MG63 (cell line): ENCODE measurements at regions not wholly inside any gene's neighbourhood (a gene's known extent, or its start where the extent isn't known, plus 50 kb on each side); places are given as distances from the start of the nearest gene placed in this dataset.

Source experiments
- DNase-seq: peaks from one replicate; pipeline ENCODE4 v3.0.0-alpha.2; 2020
- H3K27me3 ChIP-seq: fragments of 250-450 bp; sonication (Bioruptor Pico); 2 replicates; pipeline ENCODE4 v1.5.1; 2020; ENCODE audit warnings: mild to moderate bottlenecking, moderate library complexity
- H3K36me3 ChIP-seq: fragments of 250-450 bp; sonication (Bioruptor Pico); 2 replicates; pipeline ENCODE4 v1.5.1; 2020; ENCODE audit warnings: mild to moderate bottlenecking, moderate library complexity
- H3K4me3 ChIP-seq: fragments of 250-450 bp; sonication (Bioruptor Pico); 2 replicates; pipeline ENCODE4 v1.5.1; 2020; ENCODE audit warnings: mild to moderate bottlenecking, moderate library complexity
- H3K9me3 ChIP-seq: fragments of 250-450 bp; sonication (Bioruptor Pico); 2 replicates; pipeline ENCODE4 v1.5.1; 2020; ENCODE audit warnings: mild to moderate bottlenecking, moderate library complexity

- H3K27me3 ChIP-seq: no peaks in the 10 kb centered on the region
Measured at GRCh38 chr11:79830446-79830845, 389.6 kb upstream of the TENM4 start.

GRCh38 chr11:79829891-79830290, 389.1 kb upstream of the TENM4 start:
- Histone ChIP-seq H3K36me3 (no peaks in the 10 kb centered on the region), H3K4me3 (no peak overlapping the region), H3K27me3 (no peaks in the 10 kb centered on the region), H3K9me3 (no peaks in the 10 kb centered on the region)
- no peak for DNase-seq

More at GRCh38 chr11:79830446-79830845, 389.6 kb upstream of the TENM4 start:
- H3K4me3 ChIP-seq: no peak overlapping the region
- no peaks in the 10 kb centered on the region for H3K36me3 ChIP-seq
- no peak for DNase-seq
- no peaks in the 10 kb centered on the region for H3K9me3 ChIP-seq

GRCh38 chr11:79822766-79823165, 381.9 kb upstream of the TENM4 start:
- H3K9me3 ChIP-seq: no peaks in the 10 kb centered on the region
- DNase-seq: no peak
- no peak overlapping the region for H3K4me3 ChIP-seq

GRCh38 chr11:79813551-79813950, 372.7 kb upstream of the TENM4 start:
- Histone ChIP-seq H3K36me3 (no peaks in the 10 kb centered on the region), H3K4me3 (no peak overlapping the region), H3K27me3 (no peaks in the 10 kb centered on the region), H3K9me3 (no peaks in the 10 kb centered on the region)
- DNase-seq: no peak

More at GRCh38 chr11:79822766-79823165, 381.9 kb upstream of the TENM4 start:
- Histone ChIP-seq H3K27me3 (no peaks in the 10 kb centered on the region), H3K36me3 (no peaks in the 10 kb centered on the region)

- H3K27me3 ChIP-seq: no peaks in the 10 kb centered on the region
- no peaks in the 10 kb centered on the region for H3K9me3 ChIP-seq
- no peaks in the 10 kb centered on the region for H3K36me3 ChIP-seq
- DNase-seq: no peak
- no peak overlapping the region for H3K4me3 ChIP-seq
Measured at GRCh38 chr11:79809487-79809886, 368.7 kb upstream of the TENM4 start.

- Histone ChIP-seq H3K4me3 (no peak overlapping the region), H3K9me3 (no peaks in the 10 kb centered on the region), H3K27me3 (no peaks in the 10 kb centered on the region), H3K36me3 (no peaks in the 10 kb centered on the region)
- no peak for DNase-seq
Measured at GRCh38 chr11:79807506-79807905, 366.7 kb upstream of the TENM4 start.

GRCh38 chr11:79796704-79797103, 355.9 kb upstream of the TENM4 start:
- H3K9me3 ChIP-seq: no peaks in the 10 kb centered on the region
- no peak overlapping the region for H3K4me3 ChIP-seq
- H3K36me3 ChIP-seq: no peaks in the 10 kb centered on the region
- DNase-seq: no peak
- no peaks in the 10 kb centered on the region for H3K27me3 ChIP-seq

GRCh38 chr11:79794484-79795393, 353.9 kb upstream of the TENM4 start:
- Histone ChIP-seq H3K9me3 (no peaks in the 10 kb centered on the region), H3K36me3 (no peaks in the 10 kb centered on the region), H3K4me3 (no peak overlapping the region), H3K27me3 (no peaks in the 10 kb centered on the region)
- no peak for DNase-seq

- Histone ChIP-seq H3K4me3 (no peak overlapping the region), H3K27me3 (no peaks in the 10 kb centered on the region), H3K9me3 (no peaks in the 10 kb centered on the region), H3K36me3 (no peaks in the 10 kb centered on the region)
- DNase-seq: no peak
Measured at GRCh38 chr11:79794057-79794456, 353.2 kb upstream of the TENM4 start.

GRCh38 chr11:79786961-79787360, 346.1 kb upstream of the TENM4 start:
- DNase-seq: no peak
- Histone ChIP-seq H3K36me3 (no peaks in the 10 kb centered on the region), H3K9me3 (no peaks in the 10 kb centered on the region), H3K4me3 (no peak overlapping the region), H3K27me3 (no peaks in the 10 kb centered on the region)

- Histone ChIP-seq H3K36me3 (no peaks in the 10 kb centered on the region), H3K9me3 (no peaks in the 10 kb centered on the region), H3K27me3 (no peaks in the 10 kb centered on the region), H3K4me3 (no peak overlapping the region)
- DNase-seq: no peak
Measured at GRCh38 chr11:79783833-79784232, 343.0 kb upstream of the TENM4 start.

GRCh38 chr11:79768343-79768742, 327.5 kb upstream of the TENM4 start:
- no peaks in the 10 kb centered on the region for H3K27me3 ChIP-seq
- no peak for DNase-seq
- H3K4me3 ChIP-seq: no peak overlapping the region
- no peaks in the 10 kb centered on the region for H3K36me3 ChIP-seq
- H3K9me3 ChIP-seq: no peaks in the 10 kb centered on the region

GRCh38 chr11:79762279-79762921, 321.6 kb upstream of the TENM4 start:
- no peaks in the 10 kb centered on the region for H3K9me3 ChIP-seq
- H3K27me3 ChIP-seq: no peaks in the 10 kb centered on the region
- DNase-seq: no peak
- no peak overlapping the region for H3K4me3 ChIP-seq
- no peaks in the 10 kb centered on the region for H3K36me3 ChIP-seq

- Histone ChIP-seq H3K27me3 (no peaks in the 10 kb centered on the region), H3K36me3 (no peaks in the 10 kb centered on the region), H3K9me3 (no peaks in the 10 kb centered on the region), H3K4me3 (no peak overlapping the region)
- no peak for DNase-seq
Measured at GRCh38 chr11:79758325-79758724, 317.5 kb upstream of the TENM4 start.

- no peaks in the 10 kb centered on the region for H3K9me3 ChIP-seq
- no peak for DNase-seq
- H3K4me3 ChIP-seq: no peak overlapping the region
- no peaks in the 10 kb centered on the region for H3K27me3 ChIP-seq
- H3K36me3 ChIP-seq: no peaks in the 10 kb centered on the region
Measured at GRCh38 chr11:79747406-79747805, 306.6 kb upstream of the TENM4 start.

- DNase-seq: no peak
- Histone ChIP-seq H3K36me3 (no peaks in the 10 kb centered on the region), H3K9me3 (no peaks in the 10 kb centered on the region), H3K4me3 (no peak overlapping the region), H3K27me3 (no peaks in the 10 kb centered on the region)
Measured at GRCh38 chr11:79744941-79745340, 304.1 kb upstream of the TENM4 start.

GRCh38 chr11:79742176-79742575, 301.3 kb upstream of the TENM4 start:
- no peaks in the 10 kb centered on the region for H3K36me3 ChIP-seq
- H3K9me3 ChIP-seq: no peaks in the 10 kb centered on the region
- no peak for DNase-seq
- no peak overlapping the region for H3K4me3 ChIP-seq
- no peaks in the 10 kb centered on the region for H3K27me3 ChIP-seq

- H3K27me3 ChIP-seq: no peaks in the 10 kb centered on the region
- no peaks in the 10 kb centered on the region for H3K9me3 ChIP-seq
- no peak for DNase-seq
- no peaks in the 10 kb centered on the region for H3K36me3 ChIP-seq
- no peak overlapping the region for H3K4me3 ChIP-seq
Measured at GRCh38 chr11:79739591-79739990, 298.8 kb upstream of the TENM4 start.
